GM12891 (cell line): ENCODE measurements at regions not wholly inside any gene's neighbourhood (a gene's known extent, or its start where the extent isn't known, plus 50 kb on each side); places are given as distances from the start of the nearest gene placed in this dataset.

Experiments used
- DNase-seq: peaks from one replicate; pipeline ENCODE4 v3.0.0; 2011; ENCODE audit warnings: low spot score; ENCODE audit not compliant: insufficient read length
- FAIRE-seq: peaks from 2 replicates; lab custom pipeline; 2011; peaks lifted over from hg19 to GRCh38; lab: Jason Lieb, UNC
- PAX5 ChIP-seq: IDR thresholded peaks from 2 replicates; pipeline ENCODE4 v1.6.1; 2011; ENCODE audit warnings: low read length, moderate library complexity, mild to moderate bottlenecking; ENCODE audit not compliant: insufficient read depth, severe bottlenecking
- POLR2A ChIP-seq: IDR thresholded peaks from 2 replicates; pipeline ENCODE4 v1.6.1; 2011; ENCODE audit warnings: low read depth, low read length, control low read depth
- POLR2AphosphoS5 ChIP-seq: IDR thresholded peaks from 2 replicates; pipeline ENCODE4 v1.6.1; 2011; ENCODE audit warnings: low read depth, low read length, control low read depth
- POU2F2 ChIP-seq: IDR thresholded peaks from 2 replicates; pipeline ENCODE4 v1.6.1; 2011; ENCODE audit warnings: low read depth, mild to moderate bottlenecking, control low read depth, low read length, moderate library complexity
- SPI1 ChIP-seq: IDR thresholded peaks from 2 replicates; pipeline ENCODE4 v1.6.1; 2011; ENCODE audit warnings: low read depth, low read length, control low read depth
- TAF1 ChIP-seq: IDR thresholded peaks from 2 replicates; pipeline ENCODE4 v1.6.1; 2011; ENCODE audit warnings: low read depth, low read length, control low read depth

GRCh38 chr13:80251403-80251802 is 89.5 kb downstream of the SPRY2 start:
- DNase-seq (no peak), FAIRE-seq (no peak)
- TF ChIP-seq TAF1 (no peak), PAX5 (no peak), POLR2A (no peak)

GRCh38 chr13:80250213-80250810 is 90.6 kb downstream of the SPRY2 start:
- DNase-seq (no peak), FAIRE-seq (no peak)
- TF ChIP-seq TAF1, result no peak
- TF ChIP-seq POLR2A, result no peak
- TF ChIP-seq PAX5, result no peak
- no peak for TF ChIP-seq SPI1
- TF ChIP-seq POLR2AphosphoS5, result no peak
- no peak for TF ChIP-seq POU2F2

- no peak for FAIRE-seq
- TF ChIP-seq TAF1 (no peak), POLR2A (no peak), POLR2AphosphoS5 (no peak), SPI1 (no peak), POU2F2 (no peak), PAX5 (no peak)
- no peak for DNase-seq
These were observed 91.3 kb downstream of the SPRY2 start for GRCh38 chr13:80249516-80250212.

- TF ChIP-seq POU2F2 (no peak), TAF1 (no peak), POLR2AphosphoS5 (no peak), SPI1 (no peak), PAX5 (no peak), POLR2A (no peak)
- FAIRE-seq (no peak), DNase-seq (no peak)
These were observed 95.7 kb downstream of the SPRY2 start for GRCh38 chr13:80245162-80245733.

GRCh38 chr13:80244574-80244973 is 96.4 kb downstream of the SPRY2 start:
- FAIRE-seq (no peak), DNase-seq (no peak)
- TF ChIP-seq TAF1, result no peak
- no peak for TF ChIP-seq POLR2AphosphoS5
- no peak for TF ChIP-seq POLR2A
- TF ChIP-seq SPI1, result no peak
- no peak for TF ChIP-seq POU2F2
- TF ChIP-seq PAX5, result no peak

GRCh38 chr13:80242728-80243427 is 98.0 kb downstream of the SPRY2 start:
- no peak for DNase-seq
- TF ChIP-seq POLR2AphosphoS5 (no peak), POLR2A (no peak), TAF1 (no peak), SPI1 (no peak), PAX5 (no peak), POU2F2 (no peak)
- FAIRE-seq, result no peak

- FAIRE-seq, result no peak
- DNase-seq, result no peak
- TF ChIP-seq PAX5, result no peak
- TF ChIP-seq TAF1, result no peak
- TF ChIP-seq SPI1, result 0 out of 2 replicates have a peak, but pooled peaks have one; percentile 14
These were observed 101.2 kb downstream of the SPRY2 start for GRCh38 chr13:80239571-80240255.

GRCh38 chr13:80239116-80239515 is 101.8 kb downstream of the SPRY2 start:
- TF ChIP-seq POU2F2 (no peak), POLR2A (no peak), TAF1 (no peak), POLR2AphosphoS5 (no peak), SPI1 (no peak), PAX5 (no peak)
- no peak for FAIRE-seq
- no peak for DNase-seq

GRCh38 chr13:80237646-80238045 is 103.3 kb downstream of the SPRY2 start:
- no peak for FAIRE-seq
- DNase-seq, result no peak
- TF ChIP-seq POU2F2, result no peak
- TF ChIP-seq POLR2A, result no peak
